HepG2 (cell line): ENCODE measurements at regions not wholly inside any gene's neighbourhood (a gene's known extent, or its start where the extent isn't known, plus 50 kb on each side); places are given as distances from the start of the nearest gene placed in this dataset.

ENCODE experiments used
- ATAC-seq: fragments of 200-7000 bp; cut with Tn5 transposase; 3 replicates; pipeline ENCODE4 v1.9.1; 2020; ENCODE audit warnings: mild to moderate bottlenecking, moderate library complexity
- BruUV-seq: library from RNA; stranded (reverse); fragments of 400-500 nt; replicated peaks from 2 replicates; lab custom pipeline; 2021; lab: Mats Ljungman, UMichigan
- CTCF ChIA-PET: fragments of 300-600 bp; formaldehyde crosslinking; extraction: SDS; loops from one replicate; lab custom pipeline; 2021; ENCODE audit warnings: low total read pairs, inconsistent platforms, low intra/inter-chr PET ratio; lab: Yijun Ruan, JAX
- POLR2A ChIA-PET: fragments of 350-600 bp; sonication (Branson Sonifier 250); formaldehyde crosslinking; loops from one replicate; lab custom pipeline; 2020; ENCODE audit warnings: antibody characterized with exemption, inconsistent platforms; lab: Yijun Ruan, JAX
- DNase-seq: peaks from one replicate; pipeline ENCODE4 v3.0.0-alpha.2; 2015; ENCODE audit warnings: low spot score
- FAIRE-seq: peaks from 3 replicates; lab custom pipeline; 2011; peaks lifted over from hg19 to GRCh38; lab: Jason Lieb, UNC
- H2AFZ ChIP-seq: one replicate; pipeline ENCODE4 v1.6.1; 2011; ENCODE audit warnings: low read length, inconsistent platforms
- H3K27ac ChIP-seq: fragments of 300-600 bp; 3 replicates; pipeline ENCODE4 v1.8.0; 2011; ENCODE audit warnings: mixed run types, mild to moderate bottlenecking, mixed read lengths, low read length, inconsistent platforms; ENCODE audit not compliant: insufficient read depth; ENCODE audit errors: extremely low read length
- H3K27me3 ChIP-seq, 2 experiments: fragments of 200-600 bp in 1 of 2; 2 replicates in 1 of 2; 3 replicates in 1 of 2; pipeline versions ENCODE4 v1.6.0 to v1.8.0; 2011; ENCODE audit warnings: low read length in 2 of 2, mild to moderate bottlenecking in 2 of 2, moderate library complexity in 2 of 2, inconsistent platforms in 1 of 2; ENCODE audit not compliant: insufficient read depth in 2 of 2, control insufficient read depth in 1 of 2
- H3K36me3 ChIP-seq, 2 experiments: fragments of 200-600 bp in 1 of 2; replicated peaks in 1 of 2; 2 replicates in 1 of 2; 3 replicates in 1 of 2; pipeline versions ENCODE4 v1.5.1 to v1.8.0; 2011; ENCODE audit warnings: low read length in 2 of 2, inconsistent platforms in 1 of 2; ENCODE audit not compliant: insufficient read depth in 2 of 2, control insufficient read depth in 1 of 2
- H3K4me1 ChIP-seq: 2 replicates; pipeline ENCODE4 v1.5.1; 2012; ENCODE audit warnings: low read length, inconsistent platforms; ENCODE audit not compliant: insufficient read depth
- H3K4me2 ChIP-seq: 2 replicates; pipeline ENCODE4 v1.6.0; 2011; ENCODE audit warnings: low read depth, low read length, inconsistent platforms
- H3K4me3 ChIP-seq, 3 experiments: fragments of 200-600 bp in 1 of 3; sonication (generic), shearing (Covaris generic) in 1 of 3; replicated peaks in 1 of 3; 2 replicates each; pipeline ENCODE4 v1.5.1; 2011 to 2016; ENCODE audit warnings: low read length in 3 of 3, inconsistent platforms in 2 of 3, low read depth in 2 of 3, mild to moderate bottlenecking in 2 of 3, control low read depth in 1 of 3, mixed read lengths in 1 of 3; ENCODE audit not compliant: insufficient read depth in 1 of 3
- H3K79me2 ChIP-seq: one replicate; pipeline ENCODE4 v1.6.1; 2011; ENCODE audit warnings: low read length, inconsistent platforms; ENCODE audit not compliant: insufficient read depth
- H3K9ac ChIP-seq: 2 replicates; pipeline ENCODE4 v1.6.0; 2011; ENCODE audit warnings: mild to moderate bottlenecking, low read depth, low read length, inconsistent platforms; ENCODE audit not compliant: insufficient read depth
- H3K9me3 ChIP-seq: 2 replicates; pipeline ENCODE4 v1.5.1; 2012; ENCODE audit warnings: mild to moderate bottlenecking, low read length
- H4K20me1 ChIP-seq: 2 replicates; pipeline ENCODE4 v1.6.0; 2011; ENCODE audit warnings: inconsistent platforms, mild to moderate bottlenecking, low read length, moderate library complexity; ENCODE audit not compliant: insufficient read depth
- CENPX ChIP-seq: sonication (generic); formaldehyde crosslinking; IDR thresholded peaks from 2 replicates; pipeline ENCODE4 v1.9.0; 2021; ENCODE audit warnings: mild to moderate bottlenecking, missing genetic modification reagents, moderate library complexity
- CREM ChIP-seq, 2 experiments: sonication (generic) in 1 of 2; formaldehyde crosslinking in 1 of 2; IDR thresholded peaks; 2 replicates each; pipeline versions ENCODE4 v1.4.0 to v1.6.1; 2016 to 2020; ENCODE audit warnings: antibody characterized with exemption in 1 of 2, mild to moderate bottlenecking in 1 of 2, missing genetic modification reagents in 1 of 2
- IRX3 ChIP-seq: sonication (generic); formaldehyde crosslinking; IDR thresholded peaks from 2 replicates; pipeline ENCODE4 v1.8.1; 2023; ENCODE audit warnings: mild to moderate bottlenecking, low read depth, missing genetic modification reagents, borderline replicate concordance
- MAZ ChIP-seq, 2 experiments: sonication (generic) in 1 of 2; formaldehyde crosslinking in 1 of 2; IDR thresholded peaks; 2 replicates each; pipeline versions ENCODE4 v1.5.0 to v1.6.1; 2012 to 2020; ENCODE audit warnings: low read depth in 2 of 2, mild to moderate bottlenecking in 2 of 2, borderline replicate concordance in 1 of 2, improper control_type of control experiment in 1 of 2, low read length in 1 of 2, missing genetic modification reagents in 1 of 2, moderate library complexity in 1 of 2
- MBNL3 ChIP-seq: fragments of 250-450 bp; sonication (Bioruptor Pico); conservative IDR thresholded peaks from 2 replicates; pipeline ENCODE4 v1.8.0; 2022; ENCODE audit warnings: mild to moderate bottlenecking, inconsistent platforms
- MIER3 ChIP-seq: IDR thresholded peaks from 2 replicates; pipeline ENCODE4 v1.6.1; 2016; ENCODE audit warnings: missing compliant biosample characterization, borderline replicate concordance
- NFYB ChIP-seq: sonication (generic); formaldehyde crosslinking; IDR thresholded peaks from 2 replicates; pipeline ENCODE4 v1.4.0; 2020; ENCODE audit warnings: missing genetic modification reagents
- PHF21A ChIP-seq: sonication (generic); formaldehyde crosslinking; IDR thresholded peaks from 2 replicates; pipeline ENCODE4 v1.5.0; 2020; ENCODE audit warnings: mild to moderate bottlenecking, missing genetic modification reagents
- REXO4 ChIP-seq: sonication (generic); formaldehyde crosslinking; IDR thresholded peaks from 2 replicates; pipeline ENCODE4 v1.8.0; 2022; ENCODE audit warnings: missing genetic modification reagents, mild to moderate bottlenecking, borderline replicate concordance
- SP140L ChIP-seq: sonication (generic); formaldehyde crosslinking; IDR thresholded peaks from 2 replicates; pipeline ENCODE4 v1.4.0; 2020; ENCODE audit warnings: missing genetic modification reagents, borderline replicate concordance
- ZNF224 ChIP-seq: sonication (generic); formaldehyde crosslinking; IDR thresholded peaks from 2 replicates; pipeline ENCODE4 v1.5.0; 2020; ENCODE audit warnings: mild to moderate bottlenecking, missing genetic modification reagents
- ZNF326 ChIP-seq: sonication (generic); formaldehyde crosslinking; IDR thresholded peaks from 2 replicates; pipeline ENCODE4 v1.4.0; 2020; ENCODE audit warnings: missing genetic modification reagents, borderline replicate concordance
- ZNF432 ChIP-seq: sonication (generic); formaldehyde crosslinking; IDR thresholded peaks from 2 replicates; pipeline ENCODE4 v1.5.0; 2020; ENCODE audit warnings: missing genetic modification reagents, mild to moderate bottlenecking, borderline replicate concordance
- ZNF484 ChIP-seq: sonication (generic); formaldehyde crosslinking; IDR thresholded peaks from 2 replicates; pipeline ENCODE4 v1.5.1; 2020; ENCODE audit warnings: mild to moderate bottlenecking, low read depth, missing genetic modification reagents, borderline replicate concordance
- ZNF703 ChIP-seq: sonication (generic); formaldehyde crosslinking; IDR thresholded peaks from 2 replicates; pipeline ENCODE4 v1.5.1; 2020; ENCODE audit warnings: missing genetic modification reagents, mild to moderate bottlenecking, moderate library complexity, borderline replicate concordance
- WGBS: methylation state at CpG from one replicate; pipeline ENCODE4 v1.1.6; 2017; ENCODE audit warnings: low lambda C conversion rate; 5-methylcytosine and 5-hydroxymethylcytosine counted together
- in situ Hi-C: cut with HindIII; loops from 2 replicates; pipeline ENCODE4 v1.10.0; 2017; ENCODE audit warnings: low pct_unique_long_range_greater_than_20kb; ENCODE audit not compliant: extremely low pct_ligation_motif_present
- intact Hi-C: fragments of 100-400 bp; cut with micrococcal nuclease; formaldehyde crosslinking; loops from one replicate; pipeline ENCODE4 v1.10.0; 2022; ENCODE audit not compliant: unreplicated experiment
- TF ChIP-seq, protein P1 (sequence below): sonication (generic); formaldehyde crosslinking; conservative IDR thresholded peaks from 2 replicates; pipeline ENCODE4 v1.5.0; 2020; ENCODE audit warnings: missing genetic modification reagents

DNA sequence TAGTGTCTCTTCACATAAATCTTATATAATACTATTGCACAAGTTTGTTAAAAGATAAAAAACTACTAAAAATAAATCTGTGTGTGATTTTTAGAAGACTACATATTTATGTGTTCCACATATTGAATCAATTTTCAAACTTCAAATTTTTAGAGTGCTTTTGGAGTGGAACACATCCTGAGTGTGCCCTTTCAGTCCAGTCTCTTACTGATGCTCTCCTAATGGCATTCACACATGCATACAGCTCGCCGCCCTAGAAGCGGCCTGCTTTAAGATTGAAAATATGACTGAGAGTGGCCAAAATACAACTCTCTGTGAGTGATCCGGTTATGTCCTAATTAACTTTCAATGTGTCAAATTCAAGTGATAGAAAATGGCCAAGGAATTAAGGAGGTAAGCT is 628.8 kb downstream of the ANKRD50 start (continued):
- TF ChIP-seq REXO4 (CRISPR knock-in tag) = no peak
- no peak for TF ChIP-seq ZNF224 (CRISPR knock-in tag)
- no peak for TF ChIP-seq CREM (IDR thresholded peaks at IDR 0.05)
- TF ChIP-seq CREM (CRISPR knock-in tag; IDR thresholded peaks at IDR 0.05) = no peak
- TF ChIP-seq MIER3 (CRISPR knock-in tag) = no peak

- Histone ChIP-seq H3K27ac (no peak overlapping the region), H3K4me2 (no peak overlapping the region), H3K9ac (no peak overlapping the region), H3K36me3 (no peaks in the 10 kb centered on the region), H3K4me3 (no peak overlapping the region), H3K9me3 (no peaks in the 10 kb centered on the region), H4K20me1 (no peaks in the 10 kb centered on the region), H3K27me3 (no peaks in the 10 kb centered on the region), H3K79me2 (no peaks in the 10 kb centered on the region), H3K4me1 (no peaks in the 10 kb centered on the region), H2AFZ (no peak overlapping the region)
- no TSS peak for BruUV-seq
- under 1% methylated on average over 3 of the region's 3 CpGs for WGBS
- in situ Hi-C loops = no loop called here
- FAIRE-seq (no peak), ATAC-seq (no peak), DNase-seq (no peak)
- ChIA-PET CTCF (no interaction called here), POLR2A (no interaction called here)
- intact Hi-C loops = no loop called here
- TF ChIP-seq, protein P1, sequence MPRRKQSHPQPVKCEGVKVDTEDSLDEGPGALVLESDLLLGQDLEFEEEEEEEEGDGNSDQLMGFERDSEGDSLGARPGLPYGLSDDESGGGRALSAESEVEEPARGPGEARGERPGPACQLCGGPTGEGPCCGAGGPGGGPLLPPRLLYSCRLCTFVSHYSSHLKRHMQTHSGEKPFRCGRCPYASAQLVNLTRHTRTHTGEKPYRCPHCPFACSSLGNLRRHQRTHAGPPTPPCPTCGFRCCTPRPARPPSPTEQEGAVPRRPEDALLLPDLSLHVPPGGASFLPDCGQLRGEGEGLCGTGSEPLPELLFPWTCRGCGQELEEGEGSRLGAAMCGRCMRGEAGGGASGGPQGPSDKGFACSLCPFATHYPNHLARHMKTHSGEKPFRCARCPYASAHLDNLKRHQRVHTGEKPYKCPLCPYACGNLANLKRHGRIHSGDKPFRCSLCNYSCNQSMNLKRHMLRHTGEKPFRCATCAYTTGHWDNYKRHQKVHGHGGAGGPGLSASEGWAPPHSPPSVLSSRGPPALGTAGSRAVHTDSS (CRISPR knock-in tag) = no peak
- TF ChIP-seq PHF21A = no peak
- no peak for TF ChIP-seq ZNF484 (CRISPR knock-in tag)
- no peak for TF ChIP-seq ZNF432 (CRISPR knock-in tag)
- TF ChIP-seq IRX3 (CRISPR knock-in tag) = no peak
- TF ChIP-seq SP140L (CRISPR knock-in tag) = no peak
- no peak for TF ChIP-seq NFYB (CRISPR knock-in tag)
- no peak for TF ChIP-seq MAZ (IDR thresholded peaks at IDR 0.05; ENCODE audit: borderline replicate concordance, low read depth, low read length)
- no peak for TF ChIP-seq MAZ (CRISPR knock-in tag; IDR thresholded peaks at IDR 0.05; ENCODE audit: low read depth)
- no peak for TF ChIP-seq ZNF703 (CRISPR knock-in tag)
- TF ChIP-seq MBNL3 (CRISPR knock-in tag) = no peak
- no peak for TF ChIP-seq ZNF326 (CRISPR knock-in tag)
- no peak for TF ChIP-seq CENPX (CRISPR knock-in tag)
- TF ChIP-seq, all 625 proteins: peak for 0
These were observed 626.9 kb downstream of the ANKRD50 start for GRCh38 chr4:124085561-124086180.
